Cortex of kidney (tissue), 1 donor: ENCODE measurements at regions not wholly inside any gene's neighbourhood (a gene's known extent, or its start where the extent isn't known, plus 50 kb on each side); places are given as distances from the start of the nearest gene placed in this dataset.
"Not testable (repeated sequence)": the region's sequence is repeated elsewhere in the genome, so short reads cannot be mapped to it uniquely, and the experiment has no call there.

Experiments
- DNase-seq: peaks from one replicate; lab custom pipeline; 2025; lab: John Stamatoyannopoulos, UW

GRCh38 chr12:107372229-107372658 lies 278.9 kb upstream of the CRY1 start:
- no peak for DNase-seq

GRCh38 chr12:107373238-107373809 lies 280.0 kb upstream of the CRY1 start:
- no peak for DNase-seq

GRCh38 chr12:107374161-107374840 lies 281.0 kb upstream of the CRY1 start:
- no peak for DNase-seq

GRCh38 chr12:107375231-107375630 lies 281.9 kb upstream of the CRY1 start:
- DNase-seq = no peak

DNA sequence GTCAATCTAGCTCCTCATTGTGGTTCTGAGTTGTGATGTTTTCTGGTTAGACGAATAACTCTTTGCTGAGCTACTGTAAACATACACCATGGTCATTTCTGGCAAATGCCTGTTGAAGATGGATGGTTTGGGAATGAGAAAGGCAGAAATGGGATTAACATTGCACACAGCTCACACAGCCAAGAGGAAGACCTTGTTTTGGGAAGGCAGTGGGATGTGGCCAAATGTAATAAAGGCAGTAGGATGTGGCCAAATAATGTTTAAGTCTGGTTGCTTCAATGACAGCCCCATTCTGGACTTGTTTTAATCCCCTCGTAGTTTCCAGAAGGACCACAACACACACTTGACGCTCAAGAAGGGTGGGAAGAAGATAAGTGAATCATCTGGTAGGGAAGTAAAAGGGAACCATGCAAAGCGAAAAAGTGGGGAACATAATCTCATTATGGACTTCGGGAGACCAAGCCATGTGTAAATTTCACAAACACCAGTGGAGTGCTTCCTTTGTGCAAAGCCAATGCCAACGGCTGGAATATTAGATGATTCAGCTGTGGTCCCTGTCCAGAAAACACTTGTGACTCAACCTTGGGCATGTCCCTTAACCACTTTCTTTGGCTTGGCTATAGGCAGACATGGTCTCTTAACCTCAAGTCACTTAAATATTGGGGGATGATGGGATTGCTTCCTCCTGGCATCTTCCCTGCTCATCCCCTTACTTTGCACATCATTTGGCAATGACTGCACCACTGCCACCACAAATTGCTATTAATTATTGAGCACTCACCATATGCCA lies 284.4 kb upstream of the CRY1 start:
- no peak for DNase-seq

- DNase-seq = no peak
Observed at GRCh38 chr12:107378609-107379008, 285.3 kb upstream of the CRY1 start.

DNA sequence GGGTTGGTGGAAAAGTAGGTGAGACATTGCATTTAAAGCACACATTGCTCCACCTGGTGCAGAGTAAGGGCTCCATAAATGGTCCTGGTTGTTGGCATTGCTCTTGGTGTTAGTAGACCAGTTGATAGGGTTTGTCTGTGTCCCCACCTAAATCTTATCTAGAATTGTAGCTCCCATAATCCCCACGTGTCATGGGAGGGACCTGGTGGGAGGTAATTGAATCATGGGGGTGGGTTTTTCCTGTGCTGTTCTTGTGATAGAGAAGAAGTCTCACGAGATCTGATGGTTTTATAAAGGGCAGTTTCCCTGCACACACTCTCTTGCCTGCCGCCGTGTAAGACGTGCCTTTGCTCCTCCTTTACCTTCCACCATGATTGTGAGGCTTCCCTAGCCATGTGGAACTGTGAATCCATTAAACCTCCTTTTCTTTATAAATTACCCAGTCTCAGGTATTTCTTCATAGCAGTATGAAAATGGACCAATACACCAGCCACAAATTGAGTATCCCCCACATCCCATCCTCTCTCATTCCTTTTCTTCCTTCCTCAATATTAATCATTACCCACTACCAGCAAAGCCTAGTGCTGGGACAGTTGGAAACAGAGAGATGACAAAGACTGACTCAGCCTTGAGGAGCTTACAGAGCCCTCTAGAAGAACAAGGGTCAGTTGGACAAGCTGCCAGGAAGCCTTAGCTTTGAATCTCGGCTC lies 285.9 kb upstream of the CRY1 start:
- not testable (repeated sequence) for DNase-seq

- DNase-seq = no peak
Observed at GRCh38 chr12:107379852-107380567, 286.7 kb upstream of the CRY1 start.

DNA sequence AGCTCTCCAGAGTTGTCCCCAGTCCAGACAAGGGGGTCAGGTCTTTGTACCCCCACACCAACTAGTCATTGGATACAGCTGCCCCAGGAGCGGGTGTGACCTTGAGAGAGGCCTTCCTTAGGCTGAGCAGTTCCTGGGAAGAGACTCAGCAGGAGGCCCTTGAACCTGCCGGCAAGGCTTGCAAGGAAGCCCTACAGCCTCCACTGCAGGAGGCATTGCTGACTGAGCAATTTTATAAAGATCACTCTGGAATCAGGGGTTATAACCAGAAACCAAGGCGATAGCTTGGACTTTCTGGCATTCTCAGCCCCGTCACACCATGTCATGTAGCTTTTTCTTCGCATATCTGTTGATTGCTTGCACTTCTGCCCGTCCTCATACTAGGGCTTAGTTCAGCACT lies 291.3 kb upstream of the CRY1 start:
- no peak for DNase-seq

DNA sequence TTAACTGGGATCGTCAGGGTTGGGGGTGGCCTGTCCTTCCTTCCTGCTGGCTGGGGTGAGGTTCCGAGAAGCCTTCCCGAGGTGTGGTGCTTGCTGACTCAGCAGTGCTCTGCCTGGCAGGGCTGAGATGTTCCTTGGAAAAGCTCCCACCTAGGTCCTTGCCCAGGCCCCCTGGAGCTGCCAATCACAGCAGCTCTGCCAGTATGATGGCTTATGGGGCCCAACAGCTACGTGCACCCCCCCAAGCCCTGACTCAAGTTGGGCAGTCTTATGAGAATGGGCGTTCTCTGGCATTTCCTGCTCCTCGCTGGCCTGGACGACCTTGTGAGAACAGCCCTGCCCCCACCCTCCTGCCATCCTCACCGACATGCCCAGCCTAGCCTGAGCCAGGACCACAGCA lies 292.2 kb upstream of the CRY1 start:
- no peak for DNase-seq

DNA sequence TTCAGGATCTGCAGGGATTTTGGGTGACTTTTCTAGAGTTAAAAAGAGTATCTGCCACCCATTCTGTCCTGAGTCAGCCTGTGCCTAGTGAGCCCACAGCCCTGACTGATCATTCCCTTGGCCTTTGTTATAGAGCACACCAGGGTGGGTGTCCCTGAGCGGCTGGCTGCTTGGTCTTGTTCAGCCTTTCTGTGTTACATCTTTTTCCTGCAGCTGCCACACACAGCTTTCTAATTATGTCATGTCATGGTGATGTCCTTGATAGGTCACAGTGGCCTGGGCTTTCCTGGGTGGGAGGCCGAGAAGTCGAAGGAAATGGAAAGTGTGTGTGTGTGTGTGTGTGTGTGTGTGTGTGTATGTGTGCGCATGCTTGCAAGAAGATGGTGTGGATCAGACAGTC lies 293.2 kb upstream of the CRY1 start:
- DNase-seq = no peak

- DNase-seq = no peak
Observed at GRCh38 chr12:107388263-107388662, 294.9 kb upstream of the CRY1 start.

- no peak for DNase-seq
Observed at GRCh38 chr12:107390414-107390813, 295.2 kb upstream of the PWP1 start.

- DNase-seq = no peak
Observed at GRCh38 chr12:107393043-107393717, 292.4 kb upstream of the PWP1 start.

DNA sequence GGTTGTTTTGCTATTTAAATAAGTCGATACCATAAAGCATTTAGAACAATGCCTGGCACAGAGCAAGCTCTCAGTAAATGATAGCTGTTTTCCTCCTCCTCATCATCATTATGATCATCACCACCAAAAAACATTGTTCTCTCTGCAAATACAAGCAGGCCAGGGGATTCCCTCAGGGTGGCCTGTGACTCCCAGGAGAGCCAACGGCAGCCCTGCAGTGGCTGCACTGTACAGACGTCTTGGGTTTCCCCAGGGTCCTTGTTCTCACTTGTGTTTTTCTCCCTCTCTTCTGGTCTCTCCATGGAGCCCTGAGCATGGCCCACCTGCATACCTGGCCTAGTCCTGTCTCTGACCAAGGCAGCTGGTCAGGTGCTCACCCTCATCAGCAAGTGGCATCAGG lies 290.9 kb upstream of the PWP1 start:
- DNase-seq = no peak

- DNase-seq = no peak
Observed at GRCh38 chr12:107395817-107396216, 289.8 kb upstream of the PWP1 start.

DNA sequence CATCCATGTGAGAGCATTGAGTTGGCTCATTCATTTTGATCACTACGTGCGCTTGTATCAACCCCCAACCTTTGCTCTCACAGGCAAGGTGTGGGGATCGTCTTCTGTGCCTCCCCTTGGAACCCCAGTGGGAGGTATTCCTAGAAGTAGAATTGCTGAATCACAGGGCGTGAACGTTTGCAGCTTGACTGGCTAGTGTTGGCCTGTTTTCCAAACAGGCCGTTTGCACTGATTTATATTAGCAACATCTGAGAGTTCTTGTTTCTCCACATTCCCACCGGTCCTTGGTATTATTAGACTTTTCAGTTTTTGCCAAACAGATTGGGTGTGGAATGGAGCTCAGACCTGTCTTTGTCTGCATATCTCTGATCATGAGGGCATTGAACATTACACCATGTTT lies 288.6 kb upstream of the PWP1 start:
- DNase-seq = no peak

DNA sequence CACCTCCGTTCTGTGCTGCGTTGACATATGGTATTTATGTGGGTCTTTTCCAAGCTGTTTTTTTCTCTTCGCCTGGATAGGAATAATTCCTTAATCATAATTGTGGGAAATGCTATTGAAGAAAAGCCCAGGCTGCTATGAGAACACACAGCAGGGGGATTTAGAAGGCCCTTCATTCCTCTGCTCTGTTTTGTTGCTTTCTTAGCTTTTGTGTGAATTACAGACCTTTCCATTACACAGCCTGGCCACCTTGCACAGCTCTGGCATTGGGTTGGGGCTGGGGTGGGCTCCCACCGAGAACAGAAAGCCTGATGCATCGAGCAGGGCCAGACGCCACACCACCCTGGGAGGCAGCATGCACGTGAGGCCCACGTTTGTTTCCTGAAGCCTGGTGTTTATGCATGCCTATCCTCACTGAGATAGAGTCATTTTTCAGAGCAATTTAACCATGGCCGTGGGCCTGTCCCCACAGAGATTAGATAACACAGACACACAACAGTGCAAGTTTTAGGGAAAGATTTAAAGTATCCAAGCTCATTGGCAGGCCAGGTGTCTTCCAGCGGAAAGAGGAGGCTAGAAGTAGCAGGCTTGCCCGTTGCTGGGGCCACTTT lies 287.6 kb upstream of the PWP1 start:
- no peak for DNase-seq

DNA sequence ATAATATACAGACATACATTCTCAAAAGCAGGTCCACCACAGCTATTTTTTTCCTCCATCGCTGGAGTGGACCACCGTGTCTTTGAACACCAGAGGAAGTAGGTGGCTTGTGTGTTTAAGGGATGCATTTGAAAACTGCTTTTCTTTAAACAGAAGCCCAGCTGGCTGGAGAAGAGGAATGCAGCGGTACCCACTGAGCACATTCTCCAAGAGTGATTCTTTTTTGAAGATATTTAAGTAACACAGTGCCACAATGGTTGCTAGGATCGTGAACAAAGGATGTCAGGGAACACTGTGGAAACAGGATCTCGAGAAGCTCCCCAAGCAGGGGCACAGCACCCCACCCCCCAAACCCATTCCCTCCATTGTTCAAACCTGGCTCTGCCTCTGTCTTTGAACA lies 286.6 kb upstream of the PWP1 start:
- DNase-seq = no peak

- DNase-seq = no peak
Observed at GRCh38 chr12:107400686-107401447, 284.7 kb upstream of the PWP1 start.
